22Rv1 (cell line): ENCODE measurements at regions not wholly inside any gene's neighbourhood (a gene's known extent, or its start where the extent isn't known, plus 50 kb on each side); places are given as distances from the start of the nearest gene placed in this dataset.

ENCODE experiments used
- H3K27ac ChIP-seq: fragments of 450-650 bp; 2 replicates; pipeline ENCODE4 v1.5.1; 2017
- ZFX ChIP-seq: fragments of 450-650 bp; IDR thresholded peaks from 2 replicates; pipeline ENCODE4 v1.6.1; 2017; ENCODE audit warnings: antibody characterized with exemption, borderline replicate concordance
- TF ChIP-seq, protein P1 (sequence below): fragments of 450-650 bp; IDR thresholded peaks from 2 replicates; pipeline ENCODE4 v1.5.1; 2017; ENCODE audit warnings: mild to moderate bottlenecking

DNA sequence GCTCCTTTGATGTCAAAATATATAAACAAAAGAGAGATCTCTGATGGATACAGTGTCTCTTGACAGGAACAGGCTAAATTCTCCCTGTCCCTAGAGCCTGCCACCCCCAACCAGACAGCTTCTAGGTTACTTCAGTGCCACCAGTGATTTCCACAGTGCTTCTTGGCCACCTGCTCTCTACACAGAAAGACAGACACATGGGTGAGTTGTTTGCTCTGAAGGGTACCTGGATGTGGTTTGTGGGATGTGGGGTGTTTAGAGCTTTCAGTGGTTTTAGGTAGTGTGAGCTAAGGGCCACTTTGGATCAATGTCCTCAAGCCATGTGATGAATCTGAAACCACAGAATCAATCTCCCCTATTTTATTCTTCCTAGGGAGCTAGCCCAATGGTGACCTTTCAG, 125.4 kb downstream of the ANKRD18B start:
- H3K27ac ChIP-seq = no peak overlapping the region
- TF ChIP-seq ZFX = no peak
- TF ChIP-seq, protein P1, sequence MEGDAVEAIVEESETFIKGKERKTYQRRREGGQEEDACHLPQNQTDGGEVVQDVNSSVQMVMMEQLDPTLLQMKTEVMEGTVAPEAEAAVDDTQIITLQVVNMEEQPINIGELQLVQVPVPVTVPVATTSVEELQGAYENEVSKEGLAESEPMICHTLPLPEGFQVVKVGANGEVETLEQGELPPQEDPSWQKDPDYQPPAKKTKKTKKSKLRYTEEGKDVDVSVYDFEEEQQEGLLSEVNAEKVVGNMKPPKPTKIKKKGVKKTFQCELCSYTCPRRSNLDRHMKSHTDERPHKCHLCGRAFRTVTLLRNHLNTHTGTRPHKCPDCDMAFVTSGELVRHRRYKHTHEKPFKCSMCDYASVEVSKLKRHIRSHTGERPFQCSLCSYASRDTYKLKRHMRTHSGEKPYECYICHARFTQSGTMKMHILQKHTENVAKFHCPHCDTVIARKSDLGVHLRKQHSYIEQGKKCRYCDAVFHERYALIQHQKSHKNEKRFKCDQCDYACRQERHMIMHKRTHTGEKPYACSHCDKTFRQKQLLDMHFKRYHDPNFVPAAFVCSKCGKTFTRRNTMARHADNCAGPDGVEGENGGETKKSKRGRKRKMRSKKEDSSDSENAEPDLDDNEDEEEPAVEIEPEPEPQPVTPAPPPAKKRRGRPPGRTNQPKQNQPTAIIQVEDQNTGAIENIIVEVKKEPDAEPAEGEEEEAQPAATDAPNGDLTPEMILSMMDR = no peak

DNA sequence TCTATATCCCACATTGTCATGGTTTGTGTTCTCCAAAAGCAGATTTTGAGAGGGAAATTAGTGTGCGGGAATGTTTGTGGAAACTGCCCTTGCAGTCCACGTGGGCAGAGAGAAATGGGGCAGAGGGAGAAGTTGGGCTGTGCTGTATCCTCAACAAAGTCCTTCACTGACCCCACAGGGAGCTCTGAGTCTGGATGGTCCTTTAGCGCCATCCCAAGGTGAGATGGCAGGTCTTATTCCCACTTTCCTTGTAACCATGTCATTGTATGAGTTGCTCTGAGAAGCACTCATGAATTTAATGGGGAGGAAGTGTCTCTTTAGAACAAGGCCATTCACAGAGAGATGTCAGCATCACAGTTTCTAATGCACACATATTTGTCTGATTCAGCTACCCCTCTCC, 127.1 kb downstream of the ANKRD18B start:
- no peak for TF ChIP-seq ZFX
- TF ChIP-seq, protein P1 = no peak
- H3K27ac ChIP-seq = no peak overlapping the region

DNA sequence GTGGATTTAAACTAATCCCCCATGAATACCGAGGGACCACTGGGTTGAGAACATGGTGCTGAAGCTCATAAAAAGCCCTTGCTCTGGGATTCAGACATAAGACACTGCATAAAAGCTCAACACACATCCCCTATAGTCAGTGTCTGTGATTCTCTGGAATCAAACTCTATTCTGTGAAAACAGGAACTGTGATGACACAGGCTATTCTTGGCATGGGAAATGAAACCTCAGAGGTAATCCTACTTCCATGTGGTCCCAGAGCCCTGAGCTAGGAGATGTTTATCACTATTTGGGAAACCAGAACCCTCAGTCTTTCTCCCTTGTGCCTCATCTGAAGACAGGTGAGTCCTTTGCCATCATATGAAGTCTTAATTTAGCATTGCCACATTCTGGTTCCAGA, 135.4 kb upstream of the PRSS3 start:
- TF ChIP-seq ZFX = no peak
- TF ChIP-seq, protein P1 = no peak
- no peak overlapping the region for H3K27ac ChIP-seq

DNA sequence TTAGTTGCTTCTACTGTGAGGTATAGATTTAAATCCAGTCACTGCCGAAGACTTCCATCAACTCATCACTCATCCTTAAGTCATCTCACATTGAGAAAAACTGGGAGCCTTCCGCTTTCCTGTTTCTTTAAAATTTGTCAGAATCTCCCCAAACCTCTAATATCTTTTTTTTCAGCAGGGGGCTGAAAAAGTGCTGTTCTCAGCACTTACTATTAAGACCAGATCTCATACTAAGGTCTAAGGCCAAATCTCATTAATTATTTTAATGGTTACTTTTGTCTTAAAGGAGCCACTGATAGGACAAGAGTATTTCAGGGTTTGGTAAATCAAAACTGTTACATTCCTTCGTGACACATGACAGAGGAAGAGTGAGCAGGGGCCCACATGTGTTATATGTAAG, 134.6 kb upstream of the PRSS3 start:
- H3K27ac ChIP-seq = no peak overlapping the region
- TF ChIP-seq, protein P1 = no peak
- no peak for TF ChIP-seq ZFX

DNA sequence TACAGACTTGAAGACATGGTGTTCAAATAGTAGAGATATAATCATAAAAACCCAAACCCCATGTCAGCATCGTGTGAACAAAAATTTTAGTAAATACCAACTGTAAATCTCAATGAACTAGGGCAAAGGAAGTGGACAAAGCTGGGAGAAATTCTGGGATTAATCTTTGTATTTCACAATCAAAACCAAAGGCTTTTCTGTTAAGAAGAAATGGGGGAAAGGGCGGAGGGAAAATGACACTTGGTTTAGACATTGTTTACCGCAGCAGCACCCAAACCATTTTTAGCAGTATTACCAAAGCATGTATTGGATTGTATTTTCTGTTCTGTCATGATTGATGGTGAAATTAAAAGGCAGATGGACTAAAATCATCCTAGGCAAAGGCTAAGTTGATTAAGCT, 134.2 kb upstream of the PRSS3 start:
- TF ChIP-seq, protein P1 = no peak
- no peak for TF ChIP-seq ZFX
- no peak overlapping the region for H3K27ac ChIP-seq

DNA sequence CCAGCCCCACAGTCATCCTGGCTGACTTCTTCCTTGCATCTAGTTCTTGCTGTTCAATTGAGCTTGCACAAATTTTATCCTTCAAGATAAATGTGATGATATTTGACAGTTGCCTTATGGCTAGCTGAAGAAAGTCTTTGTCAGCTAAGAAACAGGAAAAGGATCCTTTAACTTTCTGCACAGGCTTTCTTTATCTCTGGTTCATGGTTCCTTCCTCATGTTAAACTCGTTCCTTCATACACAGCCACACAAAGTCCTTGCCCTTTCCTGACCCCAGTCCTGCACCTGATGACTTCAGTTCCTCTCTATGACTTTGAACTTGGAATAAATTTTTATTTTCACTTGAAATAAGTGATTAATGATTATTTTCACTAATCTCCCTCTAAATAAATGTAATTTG, 132.5 kb upstream of the PRSS3 start:
- no peak for TF ChIP-seq ZFX
- TF ChIP-seq, protein P1 = no peak
- H3K27ac ChIP-seq = no peak overlapping the region

DNA sequence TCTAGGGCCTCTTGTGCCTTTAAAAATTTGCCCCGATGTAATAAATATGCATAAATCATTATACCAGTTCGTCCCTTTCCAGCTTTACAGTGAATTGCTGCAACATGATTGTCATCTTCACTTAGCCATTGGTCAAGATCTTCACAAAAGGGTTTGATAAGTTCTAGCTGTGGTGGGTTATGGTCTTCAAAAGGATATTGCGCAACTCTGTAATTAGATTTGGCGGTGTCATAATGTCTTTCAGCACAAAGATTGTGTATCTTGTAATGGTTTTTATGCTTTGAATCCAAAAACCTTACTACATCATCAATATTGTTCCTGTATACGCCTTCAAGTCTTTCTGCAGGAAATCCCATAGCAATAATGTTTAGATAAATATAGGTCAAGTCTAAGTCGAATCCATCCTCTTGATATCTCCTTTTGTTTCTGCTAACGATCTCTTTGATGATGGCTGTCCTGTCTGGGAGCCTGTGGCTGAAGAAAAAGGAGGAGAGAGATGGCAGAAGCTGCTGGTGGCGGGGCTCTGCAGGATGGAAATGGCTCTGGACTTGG, 119.1 kb upstream of the PRSS3 start:
- peak overlapping the region; percentile 86 for H3K27ac ChIP-seq
